Vagina (tissue), 2 donors: ENCODE measurements at regions not wholly inside any gene's neighbourhood (a gene's known extent, or its start where the extent isn't known, plus 50 kb on each side); places are given as distances from the start of the nearest gene placed in this dataset.

Experiments used
- DNase-seq, 2 donors: peaks; one replicate each; pipeline ENCODE4 v3.0.0-alpha.2; 2017; ENCODE audit errors: extremely low spot score in 2 of 2
- H3K27ac ChIP-seq: fragments of 200-600 bp; sonication (generic); one replicate; pipeline ENCODE4 v1.5.1; 2019
- H3K27me3 ChIP-seq: fragments of 200-600 bp; sonication (generic); one replicate; pipeline ENCODE4 v1.5.1; 2019
- H3K36me3 ChIP-seq, 2 donors: fragments of 200-600 bp; sonication (generic); one replicate each; pipeline ENCODE4 v1.5.1; 2017 to 2019
- H3K4me1 ChIP-seq: fragments of 200-600 bp; sonication (generic); one replicate; pipeline ENCODE4 v1.5.1; 2019
- H3K4me3 ChIP-seq, 2 donors: fragments of 200-600 bp; sonication (generic); 1 replicate in 1 of 2; 2 replicates in 1 of 2; pipeline ENCODE4 v1.5.1; 2016 to 2019
- H3K9me3 ChIP-seq: fragments of 200-600 bp; sonication (generic); one replicate; pipeline ENCODE4 v1.5.1; 2019
- CTCF ChIP-seq, 3 experiments: fragments of 450-650 bp in 2 of 3; fragments of 200-600 bp in 1 of 3; sonication (generic) in 1 of 3; IDR thresholded peaks; one replicate each; pipeline ENCODE4 v1.5.1; 2017 to 2019; ENCODE audit warnings: antibody characterized with exemption in 3 of 3, mild to moderate bottlenecking in 2 of 3, moderate library complexity in 2 of 3
- POLR2A ChIP-seq, 2 donors: fragments of 450-650 bp; IDR thresholded peaks; one replicate each; pipeline ENCODE4 v1.6.1; 2017; ENCODE audit warnings: antibody characterized with exemption in 2 of 2, mild to moderate bottlenecking in 2 of 2, moderate library complexity in 2 of 2
- POLR2AphosphoS5 ChIP-seq, 2 donors: sonication (generic); formaldehyde crosslinking; IDR thresholded peaks; one replicate each; pipeline ENCODE4 v1.9.0; 2017; ENCODE audit warnings: antibody characterized with exemption in 2 of 2, mild to moderate bottlenecking in 2 of 2, low read depth in 1 of 2; ENCODE audit not compliant: insufficient read depth in 1 of 2
- intact Hi-C: fragments of 100-400 bp; cut with DNase I; formaldehyde crosslinking; loops from one replicate; pipeline ENCODE4 v1.15.1; 2023

- Histone ChIP-seq H3K27me3 (no peaks in the 10 kb centered on the region), H3K9me3 (no peaks in the 10 kb centered on the region), H3K36me3 (no peaks in the 10 kb centered on the region), H3K27ac (no peak overlapping the region), H3K4me1 (no peaks in the 10 kb centered on the region), H3K4me3 (no peak overlapping the region)
- no peak for DNase-seq
- TF ChIP-seq POLR2AphosphoS5 (IDR thresholded peaks at IDR 0.05; ENCODE audit: insufficient read depth in 1 of 2, low read depth in 1 of 2), result no peak
- TF ChIP-seq CTCF (IDR thresholded peaks at IDR 0.05), result no peak
- TF ChIP-seq POLR2A (IDR thresholded peaks at IDR 0.05), result no peak
- intact Hi-C loops, result no loop called here
Observed at GRCh38 chr7:25774675-25775074, 377.3 kb upstream of the NFE2L3 start.

- TF ChIP-seq CTCF (IDR thresholded peaks at IDR 0.05) (no peak), POLR2AphosphoS5 (IDR thresholded peaks at IDR 0.05; ENCODE audit: insufficient read depth in 1 of 2, low read depth in 1 of 2) (no peak), POLR2A (IDR thresholded peaks at IDR 0.05) (no peak)
- no peak overlapping the region for H3K4me3 ChIP-seq
- intact Hi-C loops, result no loop called here
- no peaks in the 10 kb centered on the region for H3K36me3 ChIP-seq
- H3K9me3 ChIP-seq, result no peaks in the 10 kb centered on the region
- no peaks in the 10 kb centered on the region for H3K27me3 ChIP-seq
- no peak for DNase-seq
- no peaks in the 10 kb centered on the region for H3K4me1 ChIP-seq
- H3K27ac ChIP-seq, result no peak overlapping the region
Observed at GRCh38 chr7:25775570-25775969, 376.4 kb upstream of the NFE2L3 start.

- H3K27me3 ChIP-seq, result no peaks in the 10 kb centered on the region
- no peaks in the 10 kb centered on the region for H3K9me3 ChIP-seq
- no peaks in the 10 kb centered on the region for H3K36me3 ChIP-seq
- no peak overlapping the region for H3K27ac ChIP-seq
- no peak for TF ChIP-seq POLR2AphosphoS5 (IDR thresholded peaks at IDR 0.05; ENCODE audit: insufficient read depth in 1 of 2, low read depth in 1 of 2)
- no peak for TF ChIP-seq POLR2A (IDR thresholded peaks at IDR 0.05)
- no peak for TF ChIP-seq CTCF (IDR thresholded peaks at IDR 0.05)
- H3K4me3 ChIP-seq, result no peak overlapping the region
- intact Hi-C loops, result no loop called here
- no peaks in the 10 kb centered on the region for H3K4me1 ChIP-seq
- DNase-seq, result no peak
Observed at GRCh38 chr7:25775999-25776743, 375.8 kb upstream of the NFE2L3 start.

- intact Hi-C loops, result no loop called here
- H3K27ac ChIP-seq, result no peak overlapping the region
Observed at GRCh38 chr7:25776744-25777123, 375.3 kb upstream of the NFE2L3 start.

More at GRCh38 chr7:25776744-25777123, 375.3 kb upstream of the NFE2L3 start:
- Histone ChIP-seq H3K4me3 (no peak overlapping the region), H3K27me3 (no peaks in the 10 kb centered on the region), H3K9me3 (no peaks in the 10 kb centered on the region), H3K36me3 (no peaks in the 10 kb centered on the region), H3K4me1 (no peaks in the 10 kb centered on the region)
- no peak for DNase-seq
- TF ChIP-seq CTCF (IDR thresholded peaks at IDR 0.05), result no peak
- no peak for TF ChIP-seq POLR2AphosphoS5 (IDR thresholded peaks at IDR 0.05; ENCODE audit: insufficient read depth in 1 of 2, low read depth in 1 of 2)
- TF ChIP-seq POLR2A (IDR thresholded peaks at IDR 0.05), result no peak
